HepG2 (cell line): ENCODE measurements at regions not wholly inside any gene's neighbourhood (a gene's known extent, or its start where the extent isn't known, plus 50 kb on each side); places are given as distances from the start of the nearest gene placed in this dataset.

Experiments
- ATAC-seq: fragments of 200-7000 bp; cut with Tn5 transposase; 3 replicates; pipeline ENCODE4 v1.9.1; 2020; ENCODE audit warnings: mild to moderate bottlenecking, moderate library complexity
- BruUV-seq: library from RNA; stranded (reverse); fragments of 400-500 nt; replicated peaks from 2 replicates; lab custom pipeline; 2021; lab: Mats Ljungman, UMichigan
- CTCF ChIA-PET: fragments of 300-600 bp; formaldehyde crosslinking; extraction: SDS; loops from one replicate; lab custom pipeline; 2021; ENCODE audit warnings: low total read pairs, inconsistent platforms, low intra/inter-chr PET ratio; lab: Yijun Ruan, JAX
- POLR2A ChIA-PET: fragments of 350-600 bp; sonication (Branson Sonifier 250); formaldehyde crosslinking; loops from one replicate; lab custom pipeline; 2020; ENCODE audit warnings: antibody characterized with exemption, inconsistent platforms; lab: Yijun Ruan, JAX
- DNase-seq: peaks from one replicate; pipeline ENCODE4 v3.0.0-alpha.2; 2015; ENCODE audit warnings: low spot score
- FAIRE-seq: peaks from 3 replicates; lab custom pipeline; 2011; peaks lifted over from hg19 to GRCh38; lab: Jason Lieb, UNC
- H2AFZ ChIP-seq: one replicate; pipeline ENCODE4 v1.6.1; 2011; ENCODE audit warnings: low read length, inconsistent platforms
- H3K27ac ChIP-seq: fragments of 300-600 bp; 3 replicates; pipeline ENCODE4 v1.8.0; 2011; ENCODE audit warnings: mixed run types, mild to moderate bottlenecking, mixed read lengths, low read length, inconsistent platforms; ENCODE audit not compliant: insufficient read depth; ENCODE audit errors: extremely low read length
- H3K27me3 ChIP-seq, 2 experiments: fragments of 200-600 bp in 1 of 2; 2 replicates in 1 of 2; 3 replicates in 1 of 2; pipeline versions ENCODE4 v1.6.0 to v1.8.0; 2011; ENCODE audit warnings: low read length in 2 of 2, mild to moderate bottlenecking in 2 of 2, moderate library complexity in 2 of 2, inconsistent platforms in 1 of 2; ENCODE audit not compliant: insufficient read depth in 2 of 2, control insufficient read depth in 1 of 2
- H3K36me3 ChIP-seq, 2 experiments: fragments of 200-600 bp in 1 of 2; replicated peaks in 1 of 2; 2 replicates in 1 of 2; 3 replicates in 1 of 2; pipeline versions ENCODE4 v1.5.1 to v1.8.0; 2011; ENCODE audit warnings: low read length in 2 of 2, inconsistent platforms in 1 of 2; ENCODE audit not compliant: insufficient read depth in 2 of 2, control insufficient read depth in 1 of 2
- H3K4me1 ChIP-seq: 2 replicates; pipeline ENCODE4 v1.5.1; 2012; ENCODE audit warnings: low read length, inconsistent platforms; ENCODE audit not compliant: insufficient read depth
- H3K4me2 ChIP-seq: 2 replicates; pipeline ENCODE4 v1.6.0; 2011; ENCODE audit warnings: low read depth, low read length, inconsistent platforms
- H3K4me3 ChIP-seq, 3 experiments: fragments of 200-600 bp in 1 of 3; sonication (generic), shearing (Covaris generic) in 1 of 3; replicated peaks in 1 of 3; 2 replicates each; pipeline ENCODE4 v1.5.1; 2011 to 2016; ENCODE audit warnings: low read length in 3 of 3, inconsistent platforms in 2 of 3, low read depth in 2 of 3, mild to moderate bottlenecking in 2 of 3, control low read depth in 1 of 3, mixed read lengths in 1 of 3; ENCODE audit not compliant: insufficient read depth in 1 of 3
- H3K79me2 ChIP-seq: one replicate; pipeline ENCODE4 v1.6.1; 2011; ENCODE audit warnings: low read length, inconsistent platforms; ENCODE audit not compliant: insufficient read depth
- H3K9ac ChIP-seq: 2 replicates; pipeline ENCODE4 v1.6.0; 2011; ENCODE audit warnings: mild to moderate bottlenecking, low read depth, low read length, inconsistent platforms; ENCODE audit not compliant: insufficient read depth
- H3K9me3 ChIP-seq: 2 replicates; pipeline ENCODE4 v1.5.1; 2012; ENCODE audit warnings: mild to moderate bottlenecking, low read length
- H4K20me1 ChIP-seq: 2 replicates; pipeline ENCODE4 v1.6.0; 2011; ENCODE audit warnings: inconsistent platforms, mild to moderate bottlenecking, low read length, moderate library complexity; ENCODE audit not compliant: insufficient read depth
- CEBPB ChIP-seq: IDR thresholded peaks from 2 replicates; pipeline ENCODE4 v1.6.1; 2011; ENCODE audit warnings: low read depth, low read length, improper control_type of control experiment, borderline replicate concordance
- ETV6 ChIP-seq: sonication (generic); formaldehyde crosslinking; conservative IDR thresholded peaks from 2 replicates; pipeline ENCODE4 v1.4.0; 2020; ENCODE audit warnings: missing genetic modification reagents
- NR3C1 ChIP-seq: sonication (generic); formaldehyde crosslinking; IDR thresholded peaks from 2 replicates; pipeline ENCODE4 v1.4.0; 2020; ENCODE audit warnings: missing genetic modification reagents
- SPEN ChIP-seq: sonication (generic); formaldehyde crosslinking; IDR thresholded peaks from 2 replicates; pipeline ENCODE4 v1.5.1; 2020; ENCODE audit warnings: low read depth, mild to moderate bottlenecking, missing genetic modification reagents
- SRY ChIP-seq: sonication (generic); formaldehyde crosslinking; IDR thresholded peaks from 2 replicates; pipeline ENCODE4 v1.8.0; 2022; ENCODE audit warnings: mild to moderate bottlenecking, missing genetic modification reagents
- ZBTB14 ChIP-seq: sonication (generic); formaldehyde crosslinking; IDR thresholded peaks from 2 replicates; pipeline ENCODE4 v1.4.0; 2020; ENCODE audit warnings: missing genetic modification reagents
- ZNF101 ChIP-seq: sonication (generic); formaldehyde crosslinking; IDR thresholded peaks from 2 replicates; pipeline ENCODE4 v1.4.0; 2020; ENCODE audit warnings: mild to moderate bottlenecking, low read depth, missing genetic modification reagents, borderline replicate concordance
- ZNF138 ChIP-seq: sonication (generic); formaldehyde crosslinking; IDR thresholded peaks from 2 replicates; pipeline ENCODE4 v1.5.0; 2020; ENCODE audit warnings: mild to moderate bottlenecking, low read depth, missing genetic modification reagents
- ZNF382 ChIP-seq: sonication (generic); formaldehyde crosslinking; IDR thresholded peaks from 2 replicates; pipeline ENCODE4 v1.5.0; 2020; ENCODE audit warnings: missing genetic modification reagents, mild to moderate bottlenecking, borderline replicate concordance
- ZNF75D ChIP-seq: sonication (generic); formaldehyde crosslinking; IDR thresholded peaks from 2 replicates; pipeline ENCODE4 v1.8.1; 2023; ENCODE audit warnings: missing genetic modification reagents, mild to moderate bottlenecking, borderline replicate concordance
- WGBS: methylation state at CpG from one replicate; pipeline ENCODE4 v1.1.6; 2017; ENCODE audit warnings: low lambda C conversion rate; 5-methylcytosine and 5-hydroxymethylcytosine counted together
- in situ Hi-C: cut with HindIII; loops from 2 replicates; pipeline ENCODE4 v1.10.0; 2017; ENCODE audit warnings: low pct_unique_long_range_greater_than_20kb; ENCODE audit not compliant: extremely low pct_ligation_motif_present
- intact Hi-C: fragments of 100-400 bp; cut with micrococcal nuclease; formaldehyde crosslinking; loops from one replicate; pipeline ENCODE4 v1.10.0; 2022; ENCODE audit not compliant: unreplicated experiment

- Histone ChIP-seq H3K9ac (no peak overlapping the region), H3K27me3 (no peaks in the 10 kb centered on the region), H3K9me3 (no peaks in the 10 kb centered on the region), H3K36me3 (no peaks in the 10 kb centered on the region), H3K4me3 (no peak overlapping the region), H3K4me1 (no peaks in the 10 kb centered on the region), H3K79me2 (no peaks in the 10 kb centered on the region), H2AFZ (no peak overlapping the region), H3K27ac (no peak overlapping the region), H4K20me1 (no peaks in the 10 kb centered on the region), H3K4me2 (no peak overlapping the region)
- TF ChIP-seq ETV6 (CRISPR knock-in tag) (no peak), ZNF101 (CRISPR knock-in tag) (no peak), NR3C1 (CRISPR knock-in tag) (no peak), SRY (CRISPR knock-in tag) (no peak), ZBTB14 (CRISPR knock-in tag) (no peak)
- intact Hi-C loops (no loop called here), in situ Hi-C loops (no loop called here)
- ChIA-PET CTCF (no interaction called here), POLR2A (no interaction called here)
- 2% methylated on average over 1 of the region's 1 CpG for WGBS
- DNase-seq = no peak
- ATAC-seq = no peak
- BruUV-seq = no TSS peak
- no peak for FAIRE-seq
These were observed 69.4 kb upstream of the CAV2 start for GRCh38 chr7:116429986-116430619.

- Histone ChIP-seq H3K4me1 (no peaks in the 10 kb centered on the region), H3K9ac (no peak overlapping the region), H3K27me3 (no peaks in the 10 kb centered on the region), H2AFZ (no peak overlapping the region), H3K4me3 (no peak overlapping the region), H3K9me3 (no peaks in the 10 kb centered on the region), H3K4me2 (no peak overlapping the region), H3K79me2 (no peaks in the 10 kb centered on the region), H3K36me3 (no peaks in the 10 kb centered on the region), H4K20me1 (no peaks in the 10 kb centered on the region), H3K27ac (no peak overlapping the region)
- no peak for ATAC-seq
- intact Hi-C loops (no loop called here), in situ Hi-C loops (no loop called here)
- ChIA-PET CTCF (no interaction called here), POLR2A (no interaction called here)
- TF ChIP-seq ZNF138 (CRISPR knock-in tag) = no peak
- TF ChIP-seq SPEN (CRISPR knock-in tag) = no peak
- TF ChIP-seq ZNF382 (CRISPR knock-in tag) = no peak
- TF ChIP-seq CEBPB = no peak
- no peak for TF ChIP-seq ZNF75D (CRISPR knock-in tag)
- no TSS peak for BruUV-seq
- no peak for FAIRE-seq
- 31% methylated on average over 6 of the region's 6 CpGs for WGBS
- DNase-seq = no peak
These were observed 67.6 kb upstream of the CAV2 start for GRCh38 chr7:116431787-116432526.
